Spleen (tissue), 7 donors: ENCODE measurements at regions not wholly inside any gene's neighbourhood (a gene's known extent, or its start where the extent isn't known, plus 50 kb on each side); places are given as distances from the start of the nearest gene placed in this dataset.

Source experiments
- CTCF ChIP-seq, 11 experiments: fragments of 200-600 bp in 7 of 11; fragments of 450-650 bp in 4 of 11; sonication (generic) in 4 of 11; IDR thresholded peaks in 8 of 11; conservative IDR thresholded peaks in 3 of 11; 1 replicate in 7 of 11; 2 replicates in 4 of 11; pipeline versions ENCODE4 v1.4.0 to v1.8.0; 2016 to 2021; ENCODE audit warnings: antibody characterized with exemption in 11 of 11, inconsistent platforms in 4 of 11, mild to moderate bottlenecking in 1 of 11
- POLR2A ChIP-seq, 3 donors: fragments of 450-650 bp; IDR thresholded peaks; one replicate each; pipeline ENCODE4 v1.5.1; 2017; ENCODE audit warnings: antibody characterized with exemption in 3 of 3, mild to moderate bottlenecking in 1 of 3
- POLR2AphosphoS5 ChIP-seq, 3 donors: sonication (generic); formaldehyde crosslinking; IDR thresholded peaks; one replicate each; pipeline ENCODE4 v1.5.1; 2017; ENCODE audit warnings: antibody characterized with exemption in 3 of 3
- donor health status: DM: no; HTN: no; CAD: no; lungs with moderate emphysema.
- donor health status: DM: no; HTN: no; CAD: no.
- donor health status: DM: no; HTN: no; CAD: no.

- no peak for TF ChIP-seq CTCF (IDR thresholded peaks at IDR 0.05 in 8 of 11, conservative IDR thresholded peaks at IDR 0.05 in 3 of 11)
- TF ChIP-seq POLR2A (IDR thresholded peaks at IDR 0.05), result no peak
- no peak for TF ChIP-seq POLR2AphosphoS5 (IDR thresholded peaks at IDR 0.05)
Measured at GRCh38 chr18:75730249-75730648, 302.7 kb upstream of the SMIM21 start.
